ENCODE measurements at regions not wholly inside any gene's neighbourhood (a gene's known extent, or its start where the extent isn't known, plus 50 kb on each side); places are given as distances from the start of the nearest gene placed in this dataset.

- ATAC-seq (replicated peaks; ENCODE audit: extremely low read depth, poor library complexity, severe bottlenecking) (no peak), DNase-seq (ENCODE audit: low spot score in 2 of 2) (no peak)
- Mint-ChIP-seq H3K4me1 (no peaks in the 10 kb centered on the region), H3K27ac (ENCODE audit: low read depth) (no peak overlapping the region), H3K36me3 (ENCODE audit: insufficient read depth) (no peaks in the 10 kb centered on the region), H3K4me3 (no peak overlapping the region), H3K9me3 (peaks cover 6% of the 10 kb centered on the region), H3K27me3 (peaks cover 18% of the 10 kb centered on the region)
Observed at GRCh38 chr3:157838457-157838856, 267.8 kb downstream of the SHOX2 start.

GRCh38 chr3:157837336-157837735 lies 268.9 kb downstream of the SHOX2 start:
- Mint-ChIP-seq H3K27me3 (peaks cover 18% of the 10 kb centered on the region), H3K4me1 (no peaks in the 10 kb centered on the region), H3K9me3 (peaks cover 6% of the 10 kb centered on the region), H3K4me3 (no peak overlapping the region), H3K27ac (ENCODE audit: low read depth) (no peak overlapping the region), H3K36me3 (ENCODE audit: insufficient read depth) (no peaks in the 10 kb centered on the region)
- no peak for DNase-seq (ENCODE audit: low spot score in 2 of 2)
- ATAC-seq (replicated peaks; ENCODE audit: extremely low read depth, poor library complexity, severe bottlenecking): no peak

- Mint-ChIP-seq H3K9me3 (peaks cover 6% of the 10 kb centered on the region), H3K36me3 (ENCODE audit: insufficient read depth) (no peaks in the 10 kb centered on the region), H3K27ac (ENCODE audit: low read depth) (no peak overlapping the region), H3K27me3 (peaks cover 18% of the 10 kb centered on the region), H3K4me3 (no peak overlapping the region), H3K4me1 (no peaks in the 10 kb centered on the region)
- DNase-seq (ENCODE audit: low spot score in 2 of 2) (no peak), ATAC-seq (replicated peaks; ENCODE audit: extremely low read depth, poor library complexity, severe bottlenecking) (no peak)
Observed at GRCh38 chr3:157836022-157836421, 270.2 kb downstream of the SHOX2 start.

- Mint-ChIP-seq H3K4me3 (no peak overlapping the region), H3K9me3 (peaks cover 25% of the 10 kb centered on the region), H3K27ac (ENCODE audit: low read depth) (no peak overlapping the region), H3K4me1 (no peaks in the 10 kb centered on the region), H3K27me3 (peaks cover 18% of the 10 kb centered on the region), H3K36me3 (ENCODE audit: insufficient read depth) (no peaks in the 10 kb centered on the region)
- ATAC-seq (replicated peaks; ENCODE audit: extremely low read depth, poor library complexity, severe bottlenecking) (no peak), DNase-seq (ENCODE audit: low spot score in 2 of 2) (no peak)
Observed at GRCh38 chr3:157832588-157832987, 273.6 kb downstream of the SHOX2 start.

- Mint-ChIP-seq H3K9me3 (peaks cover 29% of the 10 kb centered on the region), H3K27ac (ENCODE audit: low read depth) (no peak overlapping the region), H3K4me1 (no peaks in the 10 kb centered on the region), H3K27me3 (peaks cover 16% of the 10 kb centered on the region), H3K36me3 (ENCODE audit: insufficient read depth) (no peaks in the 10 kb centered on the region), H3K4me3 (no peak overlapping the region)
- ATAC-seq (replicated peaks; ENCODE audit: extremely low read depth, poor library complexity, severe bottlenecking) (no peak), DNase-seq (ENCODE audit: low spot score in 2 of 2) (no peak)
Observed at GRCh38 chr3:157830556-157831236, 275.5 kb downstream of the SHOX2 start.

GRCh38 chr3:157829786-157830185 lies 276.4 kb downstream of the SHOX2 start:
- no peak overlapping the region for H3K4me3 Mint-ChIP-seq
- H3K27ac Mint-ChIP-seq (ENCODE audit: low read depth): no peak overlapping the region
- DNase-seq (ENCODE audit: low spot score in 2 of 2) (no peak), ATAC-seq (replicated peaks; ENCODE audit: extremely low read depth, poor library complexity, severe bottlenecking) (no peak)
- peaks cover 7% of the 10 kb centered on the region for H3K27me3 Mint-ChIP-seq
- no peaks in the 10 kb centered on the region for H3K4me1 Mint-ChIP-seq
- H3K36me3 Mint-ChIP-seq (ENCODE audit: insufficient read depth): no peaks in the 10 kb centered on the region
- H3K9me3 Mint-ChIP-seq: peaks cover 23% of the 10 kb centered on the region

GRCh38 chr3:157824281-157824680 lies 281.9 kb downstream of the SHOX2 start:
- Mint-ChIP-seq H3K36me3 (ENCODE audit: insufficient read depth) (no peaks in the 10 kb centered on the region), H3K27ac (ENCODE audit: low read depth) (no peak overlapping the region), H3K9me3 (peaks cover 12% of the 10 kb centered on the region), H3K4me3 (no peak overlapping the region), H3K27me3 (peaks cover 7% of the 10 kb centered on the region), H3K4me1 (no peaks in the 10 kb centered on the region)
- ATAC-seq (replicated peaks; ENCODE audit: extremely low read depth, poor library complexity, severe bottlenecking) (no peak), DNase-seq (ENCODE audit: low spot score in 2 of 2) (no peak)

GRCh38 chr3:157823050-157823449 lies 283.2 kb downstream of the SHOX2 start:
- H3K9me3 Mint-ChIP-seq: peaks cover 5% of the 10 kb centered on the region
- no peaks in the 10 kb centered on the region for H3K36me3 Mint-ChIP-seq (ENCODE audit: insufficient read depth)

GRCh38 chr3:157820157-157820517 lies 286.1 kb downstream of the SHOX2 start:
- no peak overlapping the region for H3K27ac Mint-ChIP-seq (ENCODE audit: low read depth)
- H3K4me3 Mint-ChIP-seq: no peak overlapping the region
- peaks cover 8% of the 10 kb centered on the region for H3K27me3 Mint-ChIP-seq
- ATAC-seq (replicated peaks; ENCODE audit: extremely low read depth, poor library complexity, severe bottlenecking): no peak
- no peaks in the 10 kb centered on the region for H3K36me3 Mint-ChIP-seq (ENCODE audit: insufficient read depth)
- no peak for DNase-seq (ENCODE audit: low spot score in 2 of 2)
- H3K9me3 Mint-ChIP-seq: no peaks in the 10 kb centered on the region
- H3K4me1 Mint-ChIP-seq: no peaks in the 10 kb centered on the region

More at GRCh38 chr3:157823050-157823449, 283.2 kb downstream of the SHOX2 start:
- no peak for DNase-seq (ENCODE audit: low spot score in 2 of 2)
- peaks cover 8% of the 10 kb centered on the region for H3K27me3 Mint-ChIP-seq
- H3K4me1 Mint-ChIP-seq: no peaks in the 10 kb centered on the region
- no peak for ATAC-seq (replicated peaks; ENCODE audit: extremely low read depth, poor library complexity, severe bottlenecking)
- H3K27ac Mint-ChIP-seq (ENCODE audit: low read depth): no peak overlapping the region
- H3K4me3 Mint-ChIP-seq: no peak overlapping the region

GRCh38 chr3:157819270-157820156 lies 286.7 kb downstream of the SHOX2 start:
- Mint-ChIP-seq H3K27ac (ENCODE audit: low read depth) (no peak overlapping the region), H3K4me1 (no peaks in the 10 kb centered on the region), H3K36me3 (ENCODE audit: insufficient read depth) (no peaks in the 10 kb centered on the region), H3K9me3 (no peaks in the 10 kb centered on the region), H3K27me3 (peaks cover 8% of the 10 kb centered on the region), H3K4me3 (no peak overlapping the region)
- DNase-seq (ENCODE audit: low spot score in 2 of 2) (no peak), ATAC-seq (replicated peaks; ENCODE audit: extremely low read depth, poor library complexity, severe bottlenecking) (no peak)

- Mint-ChIP-seq H3K9me3 (no peaks in the 10 kb centered on the region), H3K27ac (ENCODE audit: low read depth) (no peak overlapping the region), H3K4me3 (no peak overlapping the region), H3K4me1 (no peaks in the 10 kb centered on the region), H3K27me3 (peaks cover 8% of the 10 kb centered on the region), H3K36me3 (ENCODE audit: insufficient read depth) (no peaks in the 10 kb centered on the region)
- ATAC-seq (replicated peaks; ENCODE audit: extremely low read depth, poor library complexity, severe bottlenecking) (no peak), DNase-seq (ENCODE audit: low spot score in 2 of 2) (no peak)
Observed at GRCh38 chr3:157816896-157817295, 289.3 kb downstream of the SHOX2 start.

GRCh38 chr3:157816296-157816695 lies 289.9 kb downstream of the SHOX2 start:
- Mint-ChIP-seq H3K9me3 (no peaks in the 10 kb centered on the region), H3K4me3 (no peak overlapping the region), H3K27me3 (peaks cover 8% of the 10 kb centered on the region), H3K4me1 (no peaks in the 10 kb centered on the region), H3K36me3 (ENCODE audit: insufficient read depth) (no peaks in the 10 kb centered on the region), H3K27ac (ENCODE audit: low read depth) (no peak overlapping the region)
- DNase-seq (ENCODE audit: low spot score in 2 of 2) (no peak), ATAC-seq (replicated peaks; ENCODE audit: extremely low read depth, poor library complexity, severe bottlenecking) (no peak)

- H3K27ac Mint-ChIP-seq (ENCODE audit: low read depth): no peak overlapping the region
- H3K36me3 Mint-ChIP-seq (ENCODE audit: insufficient read depth): no peaks in the 10 kb centered on the region
- H3K9me3 Mint-ChIP-seq: no peaks in the 10 kb centered on the region
- no peaks in the 10 kb centered on the region for H3K4me1 Mint-ChIP-seq
- DNase-seq (ENCODE audit: low spot score in 2 of 2) (no peak), ATAC-seq (replicated peaks; ENCODE audit: extremely low read depth, poor library complexity, severe bottlenecking) (no peak)
- no peak overlapping the region for H3K4me3 Mint-ChIP-seq
- H3K27me3 Mint-ChIP-seq: peaks cover 8% of the 10 kb centered on the region
Observed at GRCh38 chr3:157815739-157816138, 290.5 kb downstream of the SHOX2 start.

All from central memory CD8-positive, alpha-beta T cell (primary cell).